GM10248 (cell line): ENCODE measurements at regions not wholly inside any gene's neighbourhood (a gene's known extent, or its start where the extent isn't known, plus 50 kb on each side); places are given as distances from the start of the nearest gene placed in this dataset.

Experiments
- CTCF ChIA-PET: fragments of 300-600 bp; sonication (Branson Sonifier 250); formaldehyde crosslinking; extraction: SDS; loops from one replicate; lab custom pipeline; 2021; ENCODE audit warnings: antibody characterized with exemption; lab: Yijun Ruan, JAX
- POLR2A ChIA-PET: fragments of 350-650 bp; sonication (Branson Sonifier 250); formaldehyde crosslinking; extraction: SDS; loops from one replicate; lab custom pipeline; 2020; ENCODE audit warnings: antibody characterized with exemption; lab: Yijun Ruan, JAX
- DNase-seq: peaks from one replicate; pipeline ENCODE4 v3.0.0; 2012; ENCODE audit errors: extremely low spot score
- TF ChIP-seq, protein P1 (sequence below): IDR thresholded peaks from 2 replicates; pipeline ENCODE4 v1.5.1; 2012; ENCODE audit warnings: mild to moderate bottlenecking, low read depth; ENCODE audit errors: extremely low read depth, missing control alignments, control extremely low read depth

DNA sequence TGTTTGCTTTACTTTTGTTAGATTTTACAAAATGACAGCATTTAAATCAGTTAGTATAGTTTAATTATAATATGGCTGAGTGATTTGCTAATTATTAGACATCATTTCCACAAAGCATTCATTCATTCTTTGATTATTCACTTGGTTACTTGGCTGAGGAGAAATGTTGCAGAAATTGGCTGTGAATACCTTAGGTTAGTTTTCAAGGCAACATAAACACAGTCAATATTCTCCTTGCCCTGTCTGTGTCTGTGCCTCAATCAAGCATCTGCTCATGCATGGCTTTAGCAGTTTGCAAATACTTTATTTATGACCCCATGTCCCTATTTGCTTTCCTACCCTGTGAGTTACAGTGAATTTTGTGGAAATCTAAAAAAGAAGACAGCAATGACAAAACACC, 718.3 kb downstream of the EPM2A start:
- ChIA-PET CTCF (interaction anchor here (1.3 kb wide), 1 partner anchor 617 kb away, joined by 3 read pairs; no protein-coding TSS in a partner anchor), POLR2A (no interaction called here)
- DNase-seq = no peak

DNA sequence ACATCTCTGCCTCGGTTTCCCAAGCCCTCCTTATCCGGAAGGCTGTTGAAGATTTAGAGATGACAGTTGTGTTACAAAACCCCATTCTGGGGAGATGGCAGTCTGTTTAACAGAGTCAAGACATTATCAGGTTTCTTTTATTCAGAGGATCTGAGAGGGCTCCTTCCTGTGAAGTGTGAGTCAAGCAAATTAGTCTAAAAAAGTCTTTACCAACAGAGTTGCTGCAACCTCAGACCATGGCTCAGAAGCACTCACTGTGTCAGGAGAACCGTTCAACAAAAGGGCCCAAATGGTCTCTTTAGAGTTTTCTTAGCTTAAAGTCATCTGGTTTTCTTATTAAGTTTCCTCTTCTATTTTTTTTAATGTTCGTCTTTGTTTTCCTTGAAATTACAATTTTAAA, 717.8 kb downstream of the EPM2A start:
- no peak for DNase-seq
- ChIA-PET CTCF (no interaction called here), POLR2A (no interaction called here)

More for the DNA sequence above, 718.3 kb downstream of the EPM2A start:
- TF ChIP-seq, protein P1, sequence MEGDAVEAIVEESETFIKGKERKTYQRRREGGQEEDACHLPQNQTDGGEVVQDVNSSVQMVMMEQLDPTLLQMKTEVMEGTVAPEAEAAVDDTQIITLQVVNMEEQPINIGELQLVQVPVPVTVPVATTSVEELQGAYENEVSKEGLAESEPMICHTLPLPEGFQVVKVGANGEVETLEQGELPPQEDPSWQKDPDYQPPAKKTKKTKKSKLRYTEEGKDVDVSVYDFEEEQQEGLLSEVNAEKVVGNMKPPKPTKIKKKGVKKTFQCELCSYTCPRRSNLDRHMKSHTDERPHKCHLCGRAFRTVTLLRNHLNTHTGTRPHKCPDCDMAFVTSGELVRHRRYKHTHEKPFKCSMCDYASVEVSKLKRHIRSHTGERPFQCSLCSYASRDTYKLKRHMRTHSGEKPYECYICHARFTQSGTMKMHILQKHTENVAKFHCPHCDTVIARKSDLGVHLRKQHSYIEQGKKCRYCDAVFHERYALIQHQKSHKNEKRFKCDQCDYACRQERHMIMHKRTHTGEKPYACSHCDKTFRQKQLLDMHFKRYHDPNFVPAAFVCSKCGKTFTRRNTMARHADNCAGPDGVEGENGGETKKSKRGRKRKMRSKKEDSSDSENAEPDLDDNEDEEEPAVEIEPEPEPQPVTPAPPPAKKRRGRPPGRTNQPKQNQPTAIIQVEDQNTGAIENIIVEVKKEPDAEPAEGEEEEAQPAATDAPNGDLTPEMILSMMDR = no peak

DNA sequence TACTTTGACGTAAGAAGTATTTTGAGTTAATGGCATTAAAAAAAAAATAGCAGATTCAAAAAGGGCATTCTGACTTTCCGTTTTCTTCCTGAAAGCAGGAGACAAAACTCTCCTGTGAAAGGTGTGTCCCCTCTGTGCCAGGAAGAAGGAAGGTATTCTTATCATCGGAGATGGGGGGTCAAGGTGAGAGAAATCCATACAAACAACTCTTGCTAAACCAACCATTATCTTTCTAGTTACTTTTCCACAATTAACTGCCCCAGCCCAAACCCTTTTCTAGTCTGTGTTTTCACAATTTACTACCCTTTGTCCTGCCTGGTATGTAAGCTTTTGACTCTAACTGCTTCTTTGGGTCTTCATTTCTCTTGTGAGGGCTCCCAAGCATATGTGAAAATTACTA, 717.3 kb downstream of the EPM2A start:
- TF ChIP-seq, protein P1 = no peak
- DNase-seq = no peak
- ChIA-PET CTCF (no interaction called here), POLR2A (no interaction called here)

More for the DNA sequence above, 717.8 kb downstream of the EPM2A start:
- TF ChIP-seq, protein P1 = no peak

DNA sequence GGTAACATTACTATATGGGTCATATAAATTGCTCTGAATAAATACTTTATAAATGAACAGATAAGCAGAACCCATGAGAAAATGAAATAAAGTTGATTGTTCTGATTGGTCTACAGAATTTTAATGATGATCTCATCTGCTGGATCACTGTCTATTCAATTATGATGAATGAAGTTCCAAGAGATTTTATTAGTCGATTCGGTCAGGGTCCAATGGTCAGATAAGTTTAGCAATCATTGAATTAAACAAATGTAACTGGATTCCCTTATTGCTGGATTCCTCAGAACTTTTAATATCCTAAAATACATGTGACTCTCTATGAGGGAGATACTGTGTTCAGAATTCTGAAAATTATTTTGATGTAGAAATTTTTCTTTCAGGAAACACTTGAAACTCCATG, 715.2 kb downstream of the EPM2A start:
- CTCF ChIA-PET = no interaction called here
- POLR2A ChIA-PET = no interaction called here
- DNase-seq = no peak
- TF ChIP-seq, protein P1 = no peak

DNA sequence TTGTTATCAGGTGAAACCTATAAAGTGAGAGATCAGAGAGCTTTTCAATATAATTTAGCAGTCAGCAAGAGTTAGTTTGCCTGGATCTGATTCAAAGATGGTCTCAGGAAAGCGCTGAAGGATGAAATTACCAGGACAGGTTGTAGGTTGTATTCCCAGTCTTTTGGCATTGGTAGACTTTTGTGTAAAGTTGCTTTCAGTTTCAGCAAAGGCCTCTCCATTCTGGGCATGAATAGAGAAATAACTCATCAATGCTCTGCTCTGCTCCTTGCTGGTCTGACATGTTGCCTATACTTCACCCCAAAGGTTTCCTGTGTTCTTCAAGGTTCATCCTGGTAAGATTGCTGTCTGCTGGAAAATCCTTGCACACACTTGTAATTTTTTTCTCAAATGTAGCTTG, 714.8 kb downstream of the EPM2A start:
- ChIA-PET CTCF (interaction anchor here (0.9 kb wide), 1 partner anchor 923 kb away, joined by 3 read pairs; no protein-coding TSS in a partner anchor), POLR2A (no interaction called here)
- no peak for DNase-seq
- TF ChIP-seq, protein P1 = no peak

DNA sequence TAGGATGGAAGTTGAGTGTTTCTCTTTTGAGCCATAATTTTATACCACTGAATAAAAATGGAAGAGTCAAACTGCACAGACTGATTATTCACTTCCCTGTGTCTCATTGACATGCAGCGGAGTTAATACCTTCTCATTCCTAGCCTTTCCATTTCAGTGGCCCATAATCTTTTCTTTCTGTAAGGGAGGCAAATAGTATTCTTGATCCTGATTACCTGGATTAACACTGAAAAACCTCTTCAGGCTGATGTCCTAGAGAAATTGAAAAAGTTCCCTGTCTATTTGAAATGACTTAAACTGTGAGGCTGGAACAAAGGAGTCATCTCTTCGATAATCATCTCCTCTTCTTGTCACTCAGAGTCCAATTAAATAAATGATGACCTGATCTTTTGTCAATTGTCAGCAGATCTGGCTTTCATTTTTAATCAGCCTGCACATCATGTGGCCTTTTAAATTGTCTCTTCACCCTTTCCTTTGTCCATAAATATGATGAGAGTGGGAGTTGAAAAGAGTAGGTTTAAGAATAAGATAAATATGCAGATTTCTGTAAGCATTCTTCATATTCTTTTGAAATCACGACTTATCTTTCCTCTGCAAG, 713.0 kb downstream of the EPM2A start:
- CTCF ChIA-PET = no interaction called here
- TF ChIP-seq, protein P1 = no peak
- POLR2A ChIA-PET = no interaction called here
- DNase-seq = no peak
